H1 (cell line): ENCODE measurements at regions not wholly inside any gene's neighbourhood (a gene's known extent, or its start where the extent isn't known, plus 50 kb on each side); places are given as distances from the start of the nearest gene placed in this dataset.

ENCODE experiments used
- BACH1 ChIP-seq: IDR thresholded peaks from 2 replicates; pipeline ENCODE4 v1.6.1; 2012; ENCODE audit warnings: low read length, improper control_type of control experiment
- CBX5 ChIP-seq: fragments of 300-800, 300-1000 bp; sonication (generic); IDR thresholded peaks from 2 replicates; pipeline ENCODE4 v1.7.1; 2016; ENCODE audit warnings: antibody characterized with exemption, low read length, low read depth
- EZH2 ChIP-seq: fragments of 200-600 bp; sonication (generic); IDR thresholded peaks from 2 replicates; pipeline ENCODE4 v1.7.1; 2012; ENCODE audit warnings: low read depth, mild to moderate bottlenecking, moderate library complexity, low read length, inconsistent platforms; ENCODE audit not compliant: severe bottlenecking
- GABPA ChIP-seq: IDR thresholded peaks from 2 replicates; pipeline ENCODE4 v1.6.1; 2011; ENCODE audit warnings: mild to moderate bottlenecking, low read length, moderate library complexity, borderline replicate concordance; ENCODE audit not compliant: insufficient read depth
- GTF2F1 ChIP-seq: IDR thresholded peaks from 2 replicates; pipeline ENCODE4 v1.6.1; 2012; ENCODE audit warnings: low read depth, low read length, improper control_type of control experiment, borderline replicate concordance
- KDM1A ChIP-seq: fragments of 200-600, 300-600 bp; sonication (generic); IDR thresholded peaks from 2 replicates; pipeline ENCODE4 v1.7.1; 2016; ENCODE audit warnings: mild to moderate bottlenecking, low read length, borderline replicate concordance
- POLR2A ChIP-seq, 2 experiments: IDR thresholded peaks; 1 replicate in 1 of 2; 2 replicates in 1 of 2; pipeline ENCODE4 v1.6.1; 2011; ENCODE audit warnings: low read depth in 2 of 2, low read length in 2 of 2, mild to moderate bottlenecking in 2 of 2; ENCODE audit errors: control extremely low read depth in 1 of 2
- RFX5 ChIP-seq: IDR thresholded peaks from 2 replicates; pipeline ENCODE4 v1.6.1; 2011; ENCODE audit warnings: low read depth, low read length, improper control_type of control experiment, borderline replicate concordance
- TAF1 ChIP-seq: IDR thresholded peaks from 2 replicates; pipeline ENCODE4 v1.6.1; 2011; ENCODE audit warnings: mild to moderate bottlenecking, low read depth, low read length
- TCF12 ChIP-seq: IDR thresholded peaks from 2 replicates; pipeline ENCODE4 v1.6.1; 2011; ENCODE audit warnings: low read depth, mild to moderate bottlenecking, low read length
- TF ChIP-seq, protein P1 (sequence below), 3 experiments: IDR thresholded peaks; 1 replicate in 2 of 3; 2 replicates in 1 of 3; pipeline versions ENCODE4 v1.5.1 to v1.6.1; 2011; ENCODE audit warnings: low read length in 3 of 3, mild to moderate bottlenecking in 3 of 3, inconsistent platforms in 2 of 3, low read depth in 1 of 3, moderate library complexity in 1 of 3; ENCODE audit not compliant: insufficient read depth in 1 of 3; ENCODE audit errors: control extremely low read depth in 1 of 3

- TF ChIP-seq, protein P1, sequence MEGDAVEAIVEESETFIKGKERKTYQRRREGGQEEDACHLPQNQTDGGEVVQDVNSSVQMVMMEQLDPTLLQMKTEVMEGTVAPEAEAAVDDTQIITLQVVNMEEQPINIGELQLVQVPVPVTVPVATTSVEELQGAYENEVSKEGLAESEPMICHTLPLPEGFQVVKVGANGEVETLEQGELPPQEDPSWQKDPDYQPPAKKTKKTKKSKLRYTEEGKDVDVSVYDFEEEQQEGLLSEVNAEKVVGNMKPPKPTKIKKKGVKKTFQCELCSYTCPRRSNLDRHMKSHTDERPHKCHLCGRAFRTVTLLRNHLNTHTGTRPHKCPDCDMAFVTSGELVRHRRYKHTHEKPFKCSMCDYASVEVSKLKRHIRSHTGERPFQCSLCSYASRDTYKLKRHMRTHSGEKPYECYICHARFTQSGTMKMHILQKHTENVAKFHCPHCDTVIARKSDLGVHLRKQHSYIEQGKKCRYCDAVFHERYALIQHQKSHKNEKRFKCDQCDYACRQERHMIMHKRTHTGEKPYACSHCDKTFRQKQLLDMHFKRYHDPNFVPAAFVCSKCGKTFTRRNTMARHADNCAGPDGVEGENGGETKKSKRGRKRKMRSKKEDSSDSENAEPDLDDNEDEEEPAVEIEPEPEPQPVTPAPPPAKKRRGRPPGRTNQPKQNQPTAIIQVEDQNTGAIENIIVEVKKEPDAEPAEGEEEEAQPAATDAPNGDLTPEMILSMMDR (IDR thresholded peaks at IDR 0.05; ENCODE audit: control extremely low read depth in 1 of 3, insufficient read depth in 1 of 3, low read depth in 1 of 3, low read length in 3 of 3) = no peak
- no peak for TF ChIP-seq POLR2A (IDR thresholded peaks at IDR 0.05; ENCODE audit: control extremely low read depth in 1 of 2, low read depth in 2 of 2, low read length in 2 of 2)
- TF ChIP-seq CBX5 = no peak
- TF ChIP-seq RFX5 = no peak
- TF ChIP-seq GTF2F1 = no peak
- no peak for TF ChIP-seq EZH2
- TF ChIP-seq TAF1 = no peak
- no peak for TF ChIP-seq TCF12
- no peak for TF ChIP-seq KDM1A
- no peak for TF ChIP-seq GABPA
- TF ChIP-seq BACH1 = no peak
Measured at GRCh38 chr2:205857520-205858237, 175.4 kb downstream of the NRP2 start.
